ENCODE measurements at regions not wholly inside any gene's neighbourhood (a gene's known extent, or its start where the extent isn't known, plus 50 kb on each side); places are given as distances from the start of the nearest gene placed in this dataset.
"Not testable (repeated sequence)": the region's sequence is repeated elsewhere in the genome, so short reads cannot be mapped to it uniquely, and the experiment has no call there.

DNA sequence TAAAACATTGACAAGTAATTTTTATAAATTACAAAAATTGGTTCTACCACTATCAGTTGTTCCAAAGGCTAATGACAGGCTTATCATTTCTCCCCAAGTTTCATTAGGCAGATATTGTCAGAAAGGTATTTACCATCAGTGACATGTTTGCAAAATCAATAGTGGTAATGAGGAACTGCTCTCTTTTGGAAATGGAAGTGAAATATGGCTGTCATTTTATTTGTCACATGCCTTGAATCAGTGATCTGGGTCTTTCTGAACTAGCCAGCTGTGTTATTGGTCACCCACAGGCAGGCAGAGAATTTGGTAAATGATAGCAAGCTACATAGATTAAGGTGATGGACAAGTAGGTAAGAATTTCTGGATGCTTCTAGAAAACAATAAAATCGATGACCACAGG lies 268.0 kb upstream of the ARHGEF26 start:
- no peak for DNase-seq (ENCODE audit: low read depth)
- TF ChIP-seq, protein P1, sequence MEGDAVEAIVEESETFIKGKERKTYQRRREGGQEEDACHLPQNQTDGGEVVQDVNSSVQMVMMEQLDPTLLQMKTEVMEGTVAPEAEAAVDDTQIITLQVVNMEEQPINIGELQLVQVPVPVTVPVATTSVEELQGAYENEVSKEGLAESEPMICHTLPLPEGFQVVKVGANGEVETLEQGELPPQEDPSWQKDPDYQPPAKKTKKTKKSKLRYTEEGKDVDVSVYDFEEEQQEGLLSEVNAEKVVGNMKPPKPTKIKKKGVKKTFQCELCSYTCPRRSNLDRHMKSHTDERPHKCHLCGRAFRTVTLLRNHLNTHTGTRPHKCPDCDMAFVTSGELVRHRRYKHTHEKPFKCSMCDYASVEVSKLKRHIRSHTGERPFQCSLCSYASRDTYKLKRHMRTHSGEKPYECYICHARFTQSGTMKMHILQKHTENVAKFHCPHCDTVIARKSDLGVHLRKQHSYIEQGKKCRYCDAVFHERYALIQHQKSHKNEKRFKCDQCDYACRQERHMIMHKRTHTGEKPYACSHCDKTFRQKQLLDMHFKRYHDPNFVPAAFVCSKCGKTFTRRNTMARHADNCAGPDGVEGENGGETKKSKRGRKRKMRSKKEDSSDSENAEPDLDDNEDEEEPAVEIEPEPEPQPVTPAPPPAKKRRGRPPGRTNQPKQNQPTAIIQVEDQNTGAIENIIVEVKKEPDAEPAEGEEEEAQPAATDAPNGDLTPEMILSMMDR (conservative IDR thresholded peaks at IDR 0.05; ENCODE audit: low read depth, low read length), result no peak
- no peak overlapping the region for H3K4me3 ChIP-seq (ENCODE audit: low read depth, low read length)

DNA sequence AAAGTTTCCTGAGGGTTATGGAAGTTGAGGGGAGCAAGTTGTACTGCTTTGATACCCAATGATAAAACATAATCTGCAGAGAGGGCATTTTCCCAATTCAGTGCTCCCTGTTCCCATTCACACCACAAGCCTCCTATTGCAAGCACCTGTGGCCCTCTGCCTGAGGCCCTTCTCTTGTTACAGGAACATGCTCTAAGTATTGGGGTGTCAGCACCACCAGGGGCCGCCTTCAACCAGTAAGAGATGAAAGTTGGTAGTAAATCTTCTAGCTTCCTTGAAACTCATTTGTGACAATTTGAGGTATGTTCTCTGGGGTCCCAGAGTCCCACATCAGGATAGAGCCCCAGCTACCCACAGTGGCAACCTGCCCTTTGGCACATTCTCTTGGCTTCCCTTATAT lies 265.4 kb upstream of the ARHGEF26 start:
- no peak overlapping the region for H3K4me3 ChIP-seq (ENCODE audit: low read depth, low read length)
- TF ChIP-seq, protein P1 (conservative IDR thresholded peaks at IDR 0.05; ENCODE audit: low read depth, low read length), result no peak
- DNase-seq (ENCODE audit: low read depth), result no peak

DNA sequence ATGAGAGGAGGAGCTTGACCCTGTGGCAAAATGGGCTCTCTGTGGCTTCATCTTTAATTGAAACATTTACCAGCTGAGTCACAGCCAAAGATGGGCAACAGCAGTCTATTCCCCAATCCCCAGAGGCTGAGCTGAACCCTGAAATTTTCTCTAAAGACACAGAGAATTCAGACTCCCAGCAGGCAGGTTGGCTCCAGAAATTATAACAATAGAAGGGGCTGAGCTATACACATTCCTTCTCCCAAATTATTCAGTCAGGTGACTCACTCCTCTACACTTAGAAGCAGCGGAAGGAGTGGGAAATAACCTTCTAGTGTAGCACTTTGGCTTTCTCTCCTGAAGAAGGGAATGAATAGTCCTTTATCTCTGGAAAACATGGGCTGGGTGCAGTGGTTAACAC lies 264.3 kb upstream of the ARHGEF26 start:
- no peak overlapping the region for H3K4me3 ChIP-seq (ENCODE audit: low read depth, low read length)
- TF ChIP-seq, protein P1 (conservative IDR thresholded peaks at IDR 0.05; ENCODE audit: low read depth, low read length), result no peak
- no peak for DNase-seq (ENCODE audit: low read depth)

DNA sequence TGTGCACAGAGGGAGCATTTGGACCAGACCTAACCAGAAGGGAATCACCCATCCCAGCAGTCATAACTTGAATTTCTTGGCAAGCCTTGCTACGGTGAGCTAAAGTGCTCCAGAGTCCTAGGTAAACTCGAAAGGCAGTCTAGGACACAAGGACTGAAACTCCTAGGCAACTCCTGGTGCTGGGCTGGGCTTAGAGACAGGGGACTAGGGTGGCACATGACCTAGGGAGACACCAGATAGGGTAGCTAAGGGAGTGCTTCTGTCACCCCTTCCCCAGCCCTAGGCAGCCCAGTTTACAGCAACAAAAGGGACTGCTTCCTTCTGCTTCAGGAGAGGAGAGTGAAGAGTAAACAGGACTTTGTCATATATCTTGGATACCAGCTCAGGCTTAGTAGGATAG lies 256.4 kb upstream of the ARHGEF26 start:
- TF ChIP-seq, protein P1 (conservative IDR thresholded peaks at IDR 0.05; ENCODE audit: low read depth, low read length), result no peak
- DNase-seq (ENCODE audit: low read depth), result no peak
- no peak overlapping the region for H3K4me3 ChIP-seq (ENCODE audit: low read depth, low read length)

DNA sequence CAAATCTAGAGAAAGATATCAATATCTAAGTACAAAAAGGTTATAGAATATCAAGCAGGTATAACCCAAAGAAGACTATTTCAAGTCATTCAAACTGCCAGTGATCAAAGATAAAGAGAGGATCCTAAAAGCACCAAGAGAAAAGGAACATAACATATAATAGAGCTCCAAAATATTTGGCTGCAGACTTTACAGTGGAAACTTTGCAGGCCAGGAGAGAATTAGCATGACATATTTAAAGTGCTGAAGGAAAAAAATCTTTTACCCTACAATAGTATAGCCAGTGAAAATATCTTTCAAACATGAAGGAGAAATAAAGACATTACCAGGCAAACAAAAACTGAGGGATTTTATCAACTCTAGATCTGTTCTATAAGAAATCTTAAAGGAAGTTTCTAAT lies 254.3 kb upstream of the ARHGEF26 start:
- H3K4me3 ChIP-seq (ENCODE audit: low read depth, low read length), result no peak overlapping the region
- DNase-seq (ENCODE audit: low read depth), result no peak
- TF ChIP-seq, protein P1 (conservative IDR thresholded peaks at IDR 0.05; ENCODE audit: low read depth, low read length), result no peak

DNA sequence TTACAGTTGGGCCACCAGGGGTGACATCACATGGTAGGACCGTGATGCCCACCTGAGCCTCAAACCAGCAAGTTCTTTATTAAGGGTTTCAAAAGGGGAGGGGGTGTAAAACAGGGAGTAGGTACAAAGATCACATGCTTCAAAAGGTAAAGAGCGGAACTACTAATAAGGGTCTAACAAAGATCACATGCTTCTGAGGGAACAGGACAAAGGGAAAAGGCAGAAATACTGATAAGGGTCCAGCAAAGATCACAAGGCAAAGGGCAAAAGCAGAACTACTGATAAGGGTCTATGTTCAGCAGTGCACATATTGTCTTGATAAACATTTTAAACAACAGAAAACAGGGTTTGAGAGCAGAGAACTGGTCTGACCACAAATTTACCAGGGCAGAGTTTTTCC lies 246.8 kb upstream of the ARHGEF26 start:
- not testable (repeated sequence) for H3K4me3 ChIP-seq (ENCODE audit: low read depth, low read length); DNase-seq (ENCODE audit: low read depth)

DNA sequence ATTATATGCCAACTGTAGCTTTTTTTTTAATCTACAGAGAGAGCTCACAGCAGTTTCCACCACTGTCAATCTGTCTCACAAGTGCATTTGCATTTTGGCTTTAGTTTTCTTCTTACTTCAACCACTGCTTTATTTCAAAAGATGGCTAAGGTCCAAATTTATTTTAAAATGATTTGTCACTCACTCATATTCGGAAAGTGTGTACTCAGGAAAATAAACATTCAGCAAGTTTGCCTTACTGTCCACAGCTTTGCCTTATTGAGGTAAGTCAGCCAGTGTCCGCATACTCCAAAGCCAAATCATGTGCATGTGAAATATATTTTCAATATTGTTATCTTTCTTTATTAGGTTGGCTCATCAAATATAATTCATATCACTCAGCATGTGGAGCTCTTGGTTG lies 240.7 kb upstream of the ARHGEF26 start:
- TF ChIP-seq, protein P1 (conservative IDR thresholded peaks at IDR 0.05; ENCODE audit: low read depth, low read length), result no peak
- H3K4me3 ChIP-seq (ENCODE audit: low read depth, low read length), result no peak overlapping the region

DNA sequence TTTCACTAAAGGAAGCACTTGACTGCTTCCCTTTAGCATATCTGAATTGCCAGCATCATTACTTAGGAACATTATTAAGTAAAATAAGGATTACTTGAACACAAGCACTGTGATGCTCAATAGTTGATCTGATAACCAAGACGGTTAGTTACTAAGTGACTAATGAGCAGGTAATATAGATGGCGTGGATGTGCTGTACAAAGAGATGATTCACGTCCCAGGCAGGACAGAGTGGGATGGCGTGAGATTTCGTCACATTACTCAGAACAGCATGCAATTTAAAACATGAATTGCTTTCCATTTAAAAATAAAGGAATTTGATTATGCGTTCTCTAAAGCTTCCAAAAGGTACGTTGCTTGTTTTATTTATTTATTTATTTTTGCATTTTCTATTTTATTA lies 240.0 kb upstream of the ARHGEF26 start:
- no peak overlapping the region for H3K4me3 ChIP-seq (ENCODE audit: low read depth, low read length)
- DNase-seq (ENCODE audit: low read depth), result no peak

More for the DNA sequence above, 240.7 kb upstream of the ARHGEF26 start:
- no peak for DNase-seq (ENCODE audit: low read depth)

More for the DNA sequence above, 240.0 kb upstream of the ARHGEF26 start:
- TF ChIP-seq, protein P1 (conservative IDR thresholded peaks at IDR 0.05; ENCODE audit: low read depth, low read length), result no peak

All from choroid plexus epithelial cell (primary cell).